ENCODE measurements at regions not wholly inside any gene's neighbourhood (a gene's known extent, or its start where the extent isn't known, plus 50 kb on each side); places are given as distances from the start of the nearest gene placed in this dataset.
"Not testable (repeated sequence)": the region's sequence is repeated elsewhere in the genome, so short reads cannot be mapped to it uniquely, and the experiment has no call there.

DNA sequence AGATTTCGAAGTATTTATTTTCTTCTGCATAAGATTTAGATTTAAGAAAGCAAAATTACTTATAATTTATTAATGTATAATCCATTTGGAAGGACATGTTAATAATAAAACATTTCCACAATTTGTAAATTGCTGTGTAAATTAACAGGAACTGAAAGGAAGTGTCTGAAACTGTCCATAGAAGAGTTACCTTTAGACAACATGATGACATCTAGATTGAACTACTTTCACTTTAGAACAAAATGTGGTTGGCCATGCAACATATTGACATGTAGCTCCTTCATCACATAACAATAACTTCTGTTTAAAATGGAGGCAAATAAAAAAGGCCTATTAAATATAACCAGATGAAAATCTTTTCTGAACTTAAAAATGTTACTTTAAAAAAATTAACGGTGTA, 1849.5 kb upstream of the ACO1 start:
- no peaks in the 10 kb centered on the region for H3K36me3 ChIP-seq
- no peaks in the 10 kb centered on the region for H3K27me3 ChIP-seq
- H3K36me3 Mint-ChIP-seq, result no peaks in the 10 kb centered on the region
- no peak overlapping the region for H3K9ac ChIP-seq
- H3K4me3 ChIP-seq, result no peak overlapping the region
- H3K27ac Mint-ChIP-seq, result no peak overlapping the region
- TF ChIP-seq CTCF (IDR thresholded peaks at IDR 0.05) (no peak), EZH2phosphoT487 (IDR thresholded peaks at IDR 0.05) (no peak), EZH2 (IDR thresholded peaks at IDR 0.05) (no peak)
- no peak overlapping the region for H3K4me2 ChIP-seq
- DNase-seq (ENCODE audit: low spot score), result no peak
- H3F3A ChIP-seq (ENCODE audit: low read depth), result no peaks in the 10 kb centered on the region
- H3K4me3 Mint-ChIP-seq, result no peak overlapping the region
- H4K20me1 ChIP-seq (ENCODE audit: low read depth), result no peaks in the 10 kb centered on the region
- peaks cover 3% of the 10 kb centered on the region for H3K4me1 Mint-ChIP-seq
- H3K79me2 ChIP-seq (ENCODE audit: low read depth), result no peaks in the 10 kb centered on the region
- no peaks in the 10 kb centered on the region for H3K9me3 ChIP-seq (ENCODE audit: low read depth)
- no peaks in the 10 kb centered on the region for H3K4me1 ChIP-seq
- H3K27me3 Mint-ChIP-seq (ENCODE audit: insufficient read depth, low read depth), result peaks cover 5% of the 10 kb centered on the region
- no peak overlapping the region for H3K27ac ChIP-seq
- H3K9me3 Mint-ChIP-seq, result peaks cover 16% of the 10 kb centered on the region
- no peak overlapping the region for H2AFZ ChIP-seq (replicated peaks)

DNA sequence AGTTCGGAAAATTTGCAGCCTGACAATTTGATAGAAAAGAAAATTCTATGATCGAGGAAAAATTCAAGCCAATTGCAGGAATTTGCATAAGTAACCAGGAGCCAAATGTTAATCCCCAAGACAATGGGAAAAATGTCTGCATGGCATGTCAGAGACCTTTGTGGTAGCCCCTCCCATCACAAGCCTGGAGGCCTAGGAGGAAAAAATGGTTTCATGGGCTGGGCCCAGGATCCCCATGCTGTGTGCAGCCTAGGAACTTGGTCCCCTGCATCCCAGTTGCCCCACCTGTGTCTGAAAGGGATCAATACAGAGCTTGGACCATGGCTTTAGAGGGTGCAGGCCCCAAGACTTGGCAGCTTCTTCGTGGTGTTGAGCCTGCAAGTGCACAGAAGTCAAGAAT, 1847.9 kb upstream of the ACO1 start:
- peaks cover 20% of the 10 kb centered on the region for H3K9me3 Mint-ChIP-seq
- no peak overlapping the region for H3K4me3 Mint-ChIP-seq
- Histone ChIP-seq H3K4me3 (no peak overlapping the region), H4K20me1 (ENCODE audit: low read depth) (no peaks in the 10 kb centered on the region), H3K27me3 (no peaks in the 10 kb centered on the region), H3K36me3 (no peaks in the 10 kb centered on the region), H3K4me1 (no peaks in the 10 kb centered on the region), H3K9ac (no peak overlapping the region), H3K9me3 (ENCODE audit: low read depth) (no peaks in the 10 kb centered on the region), H2AFZ (replicated peaks) (no peak overlapping the region), H3K79me2 (ENCODE audit: low read depth) (no peaks in the 10 kb centered on the region), H3F3A (ENCODE audit: low read depth) (no peaks in the 10 kb centered on the region), H3K4me2 (no peak overlapping the region), H3K27ac (no peak overlapping the region)
- H3K27ac Mint-ChIP-seq, result no peak overlapping the region
- no peak for TF ChIP-seq CTCF (IDR thresholded peaks at IDR 0.05)
- peaks cover 5% of the 10 kb centered on the region for H3K27me3 Mint-ChIP-seq (ENCODE audit: insufficient read depth, low read depth)
- H3K4me1 Mint-ChIP-seq, result no peaks in the 10 kb centered on the region
- no peak for DNase-seq (ENCODE audit: low spot score)
- no peaks in the 10 kb centered on the region for H3K36me3 Mint-ChIP-seq

GRCh38 chr9:30539696-30540095, 1844.7 kb upstream of the ACO1 start:
- H3K9me3 ChIP-seq (ENCODE audit: low read depth); H2AFZ ChIP-seq (replicated peaks); H3K27me3 Mint-ChIP-seq (ENCODE audit: insufficient read depth, low read depth); H3K27ac Mint-ChIP-seq; H4K20me1 ChIP-seq (ENCODE audit: low read depth); H3K36me3 Mint-ChIP-seq; H3K9ac ChIP-seq; H3K4me3 Mint-ChIP-seq; DNase-seq (ENCODE audit: low spot score); H3K36me3 ChIP-seq; H3K4me1 ChIP-seq; H3K79me2 ChIP-seq (ENCODE audit: low read depth); H3F3A ChIP-seq (ENCODE audit: low read depth); H3K27me3 ChIP-seq; H3K27ac ChIP-seq; H3K4me3 ChIP-seq; H3K4me1 Mint-ChIP-seq; H3K4me2 ChIP-seq: not testable (repeated sequence)
- H3K9me3 Mint-ChIP-seq, result peaks cover 20% of the 10 kb centered on the region

DNA sequence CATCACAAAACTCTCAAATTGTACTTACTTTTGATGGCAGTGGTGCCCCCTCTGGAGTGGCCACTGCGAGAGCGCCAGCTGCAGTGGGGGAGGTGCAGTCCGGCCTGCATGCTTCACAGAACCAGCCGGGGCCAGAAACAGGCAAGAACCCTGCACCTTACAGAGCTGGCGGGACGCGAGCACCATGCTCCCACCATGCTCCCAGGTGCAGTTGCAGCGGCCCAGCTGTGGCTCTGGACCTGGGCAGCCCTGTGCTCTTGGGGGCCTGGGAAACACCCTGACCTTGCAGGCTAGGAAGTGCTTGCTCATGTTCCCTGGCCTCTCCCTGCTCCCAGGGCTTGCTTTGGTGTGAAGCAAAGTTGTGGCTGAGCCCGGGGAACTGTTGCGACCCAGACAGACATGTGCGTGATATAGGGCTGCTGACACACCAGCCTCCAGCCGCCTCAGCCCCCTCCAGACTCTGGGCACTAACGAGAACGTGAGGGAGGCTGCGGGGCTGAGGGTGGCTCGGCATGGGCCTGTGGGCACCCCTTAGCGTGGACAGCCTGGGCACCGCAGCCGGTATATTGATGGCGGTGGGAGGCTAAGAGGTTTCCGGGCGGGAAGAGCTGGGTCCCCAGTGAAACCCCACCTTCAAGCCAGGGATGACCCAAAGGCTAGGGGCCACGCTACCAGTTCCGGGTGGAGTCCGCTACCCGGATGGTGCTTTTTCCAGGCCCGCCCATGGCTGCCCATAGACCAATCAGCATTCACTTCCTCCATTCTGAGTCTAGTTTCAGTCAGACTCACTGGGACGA, 1809.9 kb upstream of the ACO1 start:
- Mint-ChIP-seq H3K27ac (no peak overlapping the region), H3K4me3 (no peak overlapping the region), H3K36me3 (no peaks in the 10 kb centered on the region), H3K9me3 (no peaks in the 10 kb centered on the region), H3K27me3 (ENCODE audit: insufficient read depth, low read depth) (peaks cover 5% of the 10 kb centered on the region), H3K4me1 (no peaks in the 10 kb centered on the region)
- Histone ChIP-seq H3K4me3 (no peak overlapping the region), H3K27ac (no peak overlapping the region), H3K4me1 (no peaks in the 10 kb centered on the region), H3F3A (ENCODE audit: low read depth) (no peaks in the 10 kb centered on the region), H3K79me2 (ENCODE audit: low read depth) (no peaks in the 10 kb centered on the region), H3K27me3 (no peaks in the 10 kb centered on the region), H3K36me3 (no peaks in the 10 kb centered on the region), H3K9me3 (ENCODE audit: low read depth) (no peaks in the 10 kb centered on the region), H3K4me2 (no peak overlapping the region), H4K20me1 (ENCODE audit: low read depth) (no peaks in the 10 kb centered on the region), H2AFZ (replicated peaks) (no peak overlapping the region), H3K9ac (no peak overlapping the region)
- TF ChIP-seq CTCF (IDR thresholded peaks at IDR 0.05), result no peak
- TF ChIP-seq EZH2 (IDR thresholded peaks at IDR 0.05), result no peak
- TF ChIP-seq EZH2phosphoT487 (IDR thresholded peaks at IDR 0.05), result no peak
- no peak for DNase-seq (ENCODE audit: low spot score)

Data from neural progenitor cell (in vitro differentiated cells).